Stomach (tissue), 8 donors: ENCODE measurements at regions not wholly inside any gene's neighbourhood (a gene's known extent, or its start where the extent isn't known, plus 50 kb on each side); places are given as distances from the start of the nearest gene placed in this dataset.
"Not testable (repeated sequence)": the region's sequence is repeated elsewhere in the genome, so short reads cannot be mapped to it uniquely, and the experiment has no call there.

Source experiments
- DNase-seq, 2 donors: peaks; one replicate each; pipeline versions ENCODE4 v3.0.0 to v3.0.0-alpha.2; 2013 to 2019
- H3K27ac ChIP-seq, 5 donors: fragments of 200-600 bp in 4 of 5; sonication (generic) in 4 of 5; one replicate each; pipeline ENCODE4 v1.5.1; 2013 to 2019; ENCODE audit warnings: mild to moderate bottlenecking in 1 of 5, moderate library complexity in 1 of 5
- H3K27me3 ChIP-seq, 3 donors: fragments of 200-600 bp; sonication (generic); one replicate each; pipeline ENCODE4 v1.5.1; 2017 to 2019; ENCODE audit warnings: mixed run types in 1 of 3
- H3K36me3 ChIP-seq, 4 donors: fragments of 200-600 bp; sonication (generic); 1 replicate in 3 of 4; 2 replicates in 1 of 4; pipeline ENCODE4 v1.5.1; 2016 to 2019
- H3K4me1 ChIP-seq, 4 donors: fragments of 200-600 bp; sonication (generic); one replicate each; pipeline ENCODE4 v1.5.1; 2016 to 2019
- H3K4me3 ChIP-seq, 4 donors: fragments of 200-600 bp; sonication (generic) in 3 of 4; one replicate each; pipeline ENCODE4 v1.5.1; 2016 to 2019; ENCODE audit warnings: mild to moderate bottlenecking in 1 of 4
- H3K9me3 ChIP-seq, 4 donors: fragments of 200-600 bp; sonication (generic); one replicate each; pipeline ENCODE4 v1.5.1; 2016 to 2019
- EP300 ChIP-seq: sonication (generic); formaldehyde crosslinking; IDR thresholded peaks from one replicate; pipeline ENCODE4 v1.6.1; 2017; ENCODE audit warnings: antibody characterized with exemption
- POLR2A ChIP-seq, 4 donors: fragments of 450-650 bp; IDR thresholded peaks; one replicate each; pipeline ENCODE4 v1.6.1; 2016; ENCODE audit warnings: antibody characterized with exemption in 4 of 4, control low read depth in 2 of 4, mild to moderate bottlenecking in 1 of 4, moderate library complexity in 1 of 4
- POLR2AphosphoS5 ChIP-seq, 3 donors: sonication (generic); formaldehyde crosslinking; IDR thresholded peaks; one replicate each; pipeline ENCODE4 v1.6.1; 2016; ENCODE audit warnings: antibody characterized with exemption in 3 of 3
- WGBS, 5 donors: extraction: QIAGEN DNeasy Blood & Tissue Kit in 3 of 5; methylation state at CpG; one replicate each; pipeline versions ENCODE4 v1.1.5 to v1.1.7; 2013 to 2018; 5-methylcytosine and 5-hydroxymethylcytosine counted together
- intact Hi-C: fragments of 100-400 bp; cut with DNase I; formaldehyde crosslinking; loops from one replicate; pipeline ENCODE4 v1.15.1; 2023; ENCODE audit warnings: low total_unique reads
- TF ChIP-seq, protein P1 (sequence below), 7 experiments: fragments of 450-650 bp in 4 of 7; fragments of 200-600 bp in 3 of 7; sonication (generic) in 3 of 7; IDR thresholded peaks; one replicate each; pipeline ENCODE4 v1.5.1; 2016 to 2019; ENCODE audit warnings: antibody characterized with exemption in 7 of 7, control low read depth in 2 of 7, mild to moderate bottlenecking in 1 of 7
- donor health status: healthy with polysubstance abuse.
- donor health status: Bipolar disorder and iron deficiency.
- donor health status: healthy.

GRCh38 chr12:114500131-114500530 lies 94.2 kb upstream of the TBX5 start:
- intact Hi-C loops = no loop called here
- Histone ChIP-seq H3K4me3 (no peak overlapping the region), H3K27ac (no peak overlapping the region), H3K4me1 (no peaks in the 10 kb centered on the region), H3K27me3 (peaks cover 5 to 90% (median 18%) of the 10 kb centered on the region in 3 donors), H3K9me3 (no peaks in the 10 kb centered on the region), H3K36me3 (no peaks in the 10 kb centered on the region)
- TF ChIP-seq POLR2AphosphoS5 (IDR thresholded peaks at IDR 0.05) (no peak), POLR2A (IDR thresholded peaks at IDR 0.05) (no peak), EP300 (no peak)
- TF ChIP-seq, protein P1, sequence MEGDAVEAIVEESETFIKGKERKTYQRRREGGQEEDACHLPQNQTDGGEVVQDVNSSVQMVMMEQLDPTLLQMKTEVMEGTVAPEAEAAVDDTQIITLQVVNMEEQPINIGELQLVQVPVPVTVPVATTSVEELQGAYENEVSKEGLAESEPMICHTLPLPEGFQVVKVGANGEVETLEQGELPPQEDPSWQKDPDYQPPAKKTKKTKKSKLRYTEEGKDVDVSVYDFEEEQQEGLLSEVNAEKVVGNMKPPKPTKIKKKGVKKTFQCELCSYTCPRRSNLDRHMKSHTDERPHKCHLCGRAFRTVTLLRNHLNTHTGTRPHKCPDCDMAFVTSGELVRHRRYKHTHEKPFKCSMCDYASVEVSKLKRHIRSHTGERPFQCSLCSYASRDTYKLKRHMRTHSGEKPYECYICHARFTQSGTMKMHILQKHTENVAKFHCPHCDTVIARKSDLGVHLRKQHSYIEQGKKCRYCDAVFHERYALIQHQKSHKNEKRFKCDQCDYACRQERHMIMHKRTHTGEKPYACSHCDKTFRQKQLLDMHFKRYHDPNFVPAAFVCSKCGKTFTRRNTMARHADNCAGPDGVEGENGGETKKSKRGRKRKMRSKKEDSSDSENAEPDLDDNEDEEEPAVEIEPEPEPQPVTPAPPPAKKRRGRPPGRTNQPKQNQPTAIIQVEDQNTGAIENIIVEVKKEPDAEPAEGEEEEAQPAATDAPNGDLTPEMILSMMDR (IDR thresholded peaks at IDR 0.05) = no peak
- WGBS, 5 donors = 30 to 58% (median 44%) methylated on average over 2 of the region's 2 CpGs
- no peak for DNase-seq

DNA sequence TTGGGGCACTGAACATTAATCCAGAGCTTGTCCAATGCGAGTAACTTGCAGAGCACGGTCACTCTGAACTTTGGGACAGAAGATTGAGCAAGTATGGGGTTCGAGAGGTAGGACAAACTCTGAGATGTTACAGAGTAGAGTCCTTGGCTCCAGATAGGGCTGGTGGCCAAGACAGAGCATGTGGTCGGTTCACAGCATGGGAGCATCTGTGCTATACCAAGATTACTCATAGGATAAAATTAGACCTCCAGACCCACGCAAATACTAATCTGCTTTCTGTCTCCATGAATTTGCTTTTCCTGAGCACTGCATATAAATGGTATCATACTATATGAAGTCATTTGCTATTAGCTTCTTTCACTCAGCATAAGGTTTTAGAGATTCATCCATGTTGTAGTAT lies 93.4 kb upstream of the TBX5 start:
- TF ChIP-seq POLR2A (IDR thresholded peaks at IDR 0.05) (no peak), EP300 (no peak), POLR2AphosphoS5 (IDR thresholded peaks at IDR 0.05) (no peak)
- TF ChIP-seq, protein P1 (IDR thresholded peaks at IDR 0.05) = no peak
- no peaks in the 10 kb centered on the region for H3K36me3 ChIP-seq
- 57 to 73% (median 68%) methylated on average over 5 of the region's 5 CpGs for WGBS, 5 donors
- no peak overlapping the region for H3K4me3 ChIP-seq
- no peaks in the 10 kb centered on the region for H3K4me1 ChIP-seq
- H3K27ac ChIP-seq = no peak overlapping the region
- DNase-seq = peak in 1 of 2 donors; percentile 16
- peaks cover 5 to 88% (median 19%) of the 10 kb centered on the region in 3 donors for H3K27me3 ChIP-seq
- intact Hi-C loops = no loop called here
- no peaks in the 10 kb centered on the region for H3K9me3 ChIP-seq

DNA sequence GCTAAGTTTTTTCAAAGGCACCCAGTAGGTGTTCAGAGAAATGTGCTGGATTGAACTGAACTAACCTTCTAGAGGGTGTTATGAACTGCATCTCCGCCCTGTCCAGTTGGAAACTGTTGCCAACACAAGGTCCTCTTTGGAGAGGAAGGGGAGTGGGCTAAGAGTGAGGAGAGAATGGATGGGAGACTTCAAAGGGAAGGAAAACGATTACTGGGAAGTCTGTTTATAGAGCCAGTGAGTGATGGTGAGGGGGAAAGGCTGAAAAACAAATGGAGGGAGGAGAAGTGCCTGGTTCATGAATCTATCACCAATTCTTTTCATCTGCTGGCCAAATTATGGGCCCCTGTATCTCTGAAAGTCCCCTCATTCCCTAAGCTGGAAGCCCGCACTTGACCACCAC lies 86.0 kb upstream of the TBX5 start:
- DNase-seq = no peak
- H3K4me3 ChIP-seq = no peak overlapping the region
- H3K4me1 ChIP-seq = no peaks in the 10 kb centered on the region
- H3K36me3 ChIP-seq = no peaks in the 10 kb centered on the region
- H3K27me3 ChIP-seq = peaks cover 0 to 70% (median 9%) of the 10 kb centered on the region in 3 donors
- no peak for TF ChIP-seq POLR2A (IDR thresholded peaks at IDR 0.05)
- no peak overlapping the region for H3K27ac ChIP-seq
- intact Hi-C loops = no loop called here
- 29 to 42% (median 37%) methylated on average over 3 of the region's 3 CpGs for WGBS, 5 donors
- H3K9me3 ChIP-seq = no peaks in the 10 kb centered on the region

DNA sequence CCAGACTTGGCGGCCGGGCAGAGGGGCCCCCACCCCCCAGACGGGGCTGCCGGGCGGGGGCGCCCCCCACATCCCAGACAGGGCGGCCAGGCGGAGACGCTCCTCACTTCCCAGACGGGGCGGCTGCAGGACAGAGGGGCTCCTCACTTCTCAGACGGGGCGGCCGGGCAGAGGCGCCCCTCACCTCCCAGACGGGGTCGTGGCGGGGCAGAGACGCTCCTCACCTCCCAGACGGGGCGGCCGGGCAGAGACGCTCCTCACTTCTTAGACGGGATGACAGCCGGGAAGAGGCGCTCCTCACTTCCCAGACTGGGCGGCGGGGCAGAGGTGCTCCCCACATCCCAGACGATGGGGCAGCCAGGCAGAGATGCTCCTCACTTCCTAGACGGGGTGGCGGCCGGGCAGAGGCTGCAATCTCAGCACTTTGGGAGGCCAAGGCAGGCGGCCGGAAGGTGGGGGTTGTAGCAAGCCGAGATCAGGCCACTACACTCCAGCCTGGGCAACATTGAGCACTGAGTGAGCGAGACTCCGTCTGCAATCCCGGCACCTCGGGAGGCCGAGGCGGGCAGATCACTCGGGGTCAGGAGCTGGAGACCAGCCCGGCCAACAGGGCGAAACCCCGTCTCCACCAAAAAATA lies 79.0 kb upstream of the TBX5 start:
- H3K27ac ChIP-seq, H3K4me3 ChIP-seq, intact Hi-C loops, DNase-seq, H3K36me3 ChIP-seq: not testable (repeated sequence)
- Histone ChIP-seq H3K4me1 (peaks cover 8 to 16% (median 13%) of the 10 kb centered on the region in 4 donors), H3K9me3 (peaks cover 0 to 16% (median 10%) of the 10 kb centered on the region in 4 donors), H3K27me3 (peaks cover 12 to 70% (median 32%) of the 10 kb centered on the region in 3 donors)
- 91 to 96% (median 93%) methylated on average over 22 to 45 of the region's 45 CpGs for WGBS, 5 donors

DNA sequence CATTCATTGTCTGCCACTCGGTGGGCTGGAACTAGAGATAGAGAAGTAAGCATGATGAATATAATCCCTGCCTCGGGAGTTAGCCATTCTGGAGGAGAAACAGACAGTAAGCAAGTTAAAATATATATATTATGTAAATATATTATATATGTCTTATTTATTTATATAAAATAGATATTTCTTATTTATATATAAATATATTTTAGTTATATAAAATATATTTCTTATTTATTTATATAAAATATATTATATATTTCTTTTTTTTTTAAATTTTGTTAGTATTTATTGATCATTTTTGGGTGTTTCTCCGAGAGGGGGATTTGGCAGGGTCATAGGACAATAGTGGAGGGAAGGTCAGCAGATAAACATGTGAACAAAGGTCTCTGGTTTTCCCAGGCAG lies 78.1 kb upstream of the TBX5 start:
- H3K27ac ChIP-seq = no peak overlapping the region
- peaks cover 8 to 21% (median 15%) of the 10 kb centered on the region in 4 donors for H3K4me1 ChIP-seq
- H3K36me3 ChIP-seq = no peaks in the 10 kb centered on the region
- WGBS, 5 donors = 17 to 34% (median 26%) methylated on average over 3 of the region's 3 CpGs
- H3K9me3 ChIP-seq = peaks cover 0 to 16% (median 10%) of the 10 kb centered on the region in 4 donors
- no peak for TF ChIP-seq EP300
- TF ChIP-seq POLR2AphosphoS5 (IDR thresholded peaks at IDR 0.05) = no peak
- TF ChIP-seq POLR2A (IDR thresholded peaks at IDR 0.05) = no peak
- TF ChIP-seq, protein P1 (IDR thresholded peaks at IDR 0.05) = no peak
- H3K4me3 ChIP-seq = no peak overlapping the region
- DNase-seq = no peak
- intact Hi-C loops = no loop called here
- peaks cover 18 to 70% (median 41%) of the 10 kb centered on the region in 3 donors for H3K27me3 ChIP-seq
